CD1c-positive myeloid dendritic cell (primary cell): ENCODE measurements at regions not wholly inside any gene's neighbourhood (a gene's known extent, or its start where the extent isn't known, plus 50 kb on each side); places are given as distances from the start of the nearest gene placed in this dataset.

Source experiments
- DNase-seq: peaks from one replicate; pipeline ENCODE4 v3.0.0-alpha.2; 2016; ENCODE audit errors: extremely low spot score

DNA sequence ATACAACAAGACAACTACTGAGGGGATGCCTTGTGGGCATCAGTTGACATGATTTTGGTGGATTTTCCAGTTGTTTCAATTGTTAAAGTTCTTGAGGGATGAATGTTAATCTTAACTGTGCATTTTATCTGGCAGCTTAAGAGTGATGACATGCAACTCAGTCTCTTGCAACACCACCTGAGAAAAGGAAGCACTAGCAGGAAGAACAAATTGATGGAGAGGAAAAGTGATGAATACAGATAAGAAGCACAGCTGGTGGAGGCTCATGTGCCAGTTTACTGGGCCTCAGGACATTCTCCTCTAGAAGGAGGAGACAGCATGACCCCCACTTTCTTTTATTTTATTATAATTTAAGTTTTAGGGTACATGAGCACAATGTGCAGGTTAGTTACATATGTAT lies 341.3 kb upstream of the RBMY1B start:
- DNase-seq, result no peak

DNA sequence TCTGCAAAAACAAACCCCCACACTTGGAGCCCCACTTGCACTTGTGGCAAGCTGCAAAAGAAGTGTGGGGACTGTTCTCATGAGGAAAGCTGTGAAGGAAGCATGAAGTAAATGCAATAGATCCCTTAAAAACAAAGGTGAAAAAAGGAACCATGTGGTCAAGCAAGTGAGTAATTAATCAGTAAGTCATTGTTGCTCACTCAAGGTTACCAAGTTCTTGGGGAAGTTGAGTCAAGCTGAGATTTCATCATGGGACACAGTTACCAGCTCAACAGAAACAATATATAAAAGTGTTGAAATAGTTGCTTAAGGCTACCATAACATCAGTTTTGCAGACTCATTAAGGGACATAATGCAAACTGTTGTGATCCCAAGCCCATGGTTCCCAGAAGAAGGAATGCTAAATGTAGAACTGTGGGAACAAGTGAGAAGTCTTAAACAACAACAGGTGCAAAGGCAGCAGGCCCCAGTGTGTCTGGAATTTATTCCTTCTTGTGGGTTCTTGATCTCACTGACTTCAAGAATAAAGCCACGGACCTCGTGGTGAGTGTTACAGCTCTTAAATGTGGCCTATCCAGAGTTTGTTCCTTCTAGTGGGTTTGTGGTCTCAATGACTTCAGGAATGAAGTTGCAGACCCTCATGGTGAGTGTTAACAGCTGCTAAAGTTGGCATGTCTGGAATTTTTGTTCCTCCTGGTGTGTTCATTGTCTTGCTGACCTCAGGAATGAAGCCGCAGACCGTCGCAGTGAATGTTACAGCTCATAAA lies 336.3 kb upstream of the RBMY1B start:
- DNase-seq, result peak; percentile 61

DNA sequence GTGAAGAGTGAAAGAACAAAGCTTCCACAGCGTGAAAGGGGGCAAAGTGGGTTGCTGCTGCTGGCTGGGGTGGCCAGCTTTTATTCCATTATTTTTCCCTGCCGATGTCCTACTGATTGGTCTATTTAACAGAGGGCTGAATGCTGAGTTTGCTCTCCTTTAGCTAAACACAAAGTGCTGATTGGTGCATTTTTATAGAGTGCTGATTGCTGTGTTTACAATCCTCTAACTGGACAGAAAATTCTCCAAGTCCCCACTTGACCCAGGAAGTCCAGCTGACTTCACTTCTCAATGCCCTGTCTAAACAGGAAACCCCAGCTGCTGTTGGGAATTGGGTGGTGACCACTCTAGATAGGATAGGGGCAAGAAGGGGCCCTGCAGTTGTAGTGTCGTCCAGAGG lies 335.6 kb upstream of the RBMY1B start:
- no peak for DNase-seq

DNA sequence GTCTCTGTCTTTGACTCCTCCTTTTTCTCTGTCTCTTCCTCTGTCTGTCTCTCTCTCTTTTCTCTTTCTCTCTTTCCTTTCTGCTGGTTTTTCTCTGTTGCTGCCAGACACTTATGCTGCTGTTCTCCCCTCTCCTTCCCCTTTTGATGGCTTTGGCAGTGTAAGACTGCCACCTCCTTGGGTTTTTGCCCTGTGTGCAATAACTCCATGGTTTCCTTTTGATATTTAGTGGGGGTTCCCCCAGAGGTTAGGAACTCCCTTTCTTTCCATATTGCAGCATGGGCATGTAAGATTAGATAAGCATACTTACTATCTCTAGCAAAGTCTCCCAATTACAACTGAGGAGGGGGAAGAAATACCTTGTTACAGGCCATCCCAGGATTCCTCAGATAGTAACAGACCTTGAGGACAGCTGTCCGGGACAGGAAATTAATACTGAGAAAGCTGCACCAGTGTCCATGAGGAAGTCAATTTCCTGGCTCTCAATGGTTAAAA lies 333.8 kb upstream of the RBMY1B start:
- DNase-seq, result no peak

DNA sequence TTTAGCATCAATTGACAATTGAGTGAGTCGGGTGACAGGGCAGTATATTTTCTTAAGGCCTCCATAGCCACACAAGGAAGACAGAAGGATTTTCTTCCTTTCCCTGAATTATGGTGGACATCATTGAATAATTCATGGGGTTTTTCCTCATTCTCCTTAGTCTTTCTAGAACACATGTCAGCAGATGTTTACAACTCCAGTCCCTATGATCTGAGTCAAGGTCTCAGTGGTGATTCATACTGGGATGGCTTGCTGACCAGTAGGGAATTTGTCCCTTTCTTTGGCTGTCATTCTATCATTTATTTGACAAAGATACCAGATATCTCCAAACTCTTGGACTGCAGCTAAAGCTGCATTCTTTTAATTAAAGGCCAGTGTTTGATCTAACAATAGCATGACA lies 332.9 kb upstream of the RBMY1B start:
- no peak for DNase-seq

DNA sequence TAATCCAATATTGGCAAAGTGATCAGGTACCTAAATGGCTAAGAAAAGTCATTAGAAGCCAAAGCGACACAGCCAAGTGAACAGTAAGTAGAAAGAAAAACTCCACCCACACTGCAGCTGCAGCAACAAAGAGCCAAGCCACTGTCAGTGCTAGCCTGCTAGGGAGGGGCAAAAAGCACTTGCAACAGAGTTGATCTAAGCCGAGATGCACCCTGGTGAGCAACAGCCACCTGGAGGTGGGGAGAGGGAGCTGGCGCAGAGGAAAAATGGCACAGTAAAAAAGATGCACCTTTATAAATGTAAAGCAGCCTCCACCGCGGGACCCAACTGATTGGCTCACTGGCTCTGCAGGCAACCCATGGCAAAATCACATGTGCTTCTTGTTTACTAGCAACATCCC lies 330.2 kb upstream of the RBMY1B start:
- DNase-seq, result peak; percentile 6

- DNase-seq, result no peak
Measured at GRCh38 chrY:21184271-21184670, 326.9 kb upstream of the RBMY1B start.

- DNase-seq, result no peak
Measured at GRCh38 chrY:21185419-21186105, 325.6 kb upstream of the RBMY1B start.

- DNase-seq, result peak; percentile 22
Measured at GRCh38 chrY:21192694-21193093, 318.4 kb upstream of the RBMY1B start.

- no peak for DNase-seq
Measured at GRCh38 chrY:21200246-21200645, 310.9 kb upstream of the RBMY1B start.

- no peak for DNase-seq
Measured at GRCh38 chrY:21227849-21228248, 283.3 kb upstream of the RBMY1B start.

DNA sequence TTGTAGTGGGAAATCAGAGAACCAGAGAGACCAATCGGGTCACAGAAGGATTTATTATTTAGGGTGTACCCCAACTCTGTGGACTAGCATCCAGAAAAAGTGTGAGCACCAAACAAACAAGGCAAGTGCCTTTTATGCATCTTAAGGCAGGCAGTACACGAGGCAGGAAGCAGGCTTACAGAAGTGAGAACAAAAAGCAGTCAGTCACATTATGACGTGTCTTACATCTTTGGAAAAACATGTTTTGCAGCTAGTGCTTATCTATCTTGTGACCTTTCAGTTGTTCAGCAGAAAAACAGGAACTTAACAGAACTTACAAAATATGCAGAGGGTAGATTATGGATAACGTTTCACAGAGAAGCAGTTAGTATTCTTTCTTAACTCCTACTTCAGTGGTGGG lies 270.9 kb upstream of the RBMY1B start:
- peak; percentile 80 for DNase-seq

DNA sequence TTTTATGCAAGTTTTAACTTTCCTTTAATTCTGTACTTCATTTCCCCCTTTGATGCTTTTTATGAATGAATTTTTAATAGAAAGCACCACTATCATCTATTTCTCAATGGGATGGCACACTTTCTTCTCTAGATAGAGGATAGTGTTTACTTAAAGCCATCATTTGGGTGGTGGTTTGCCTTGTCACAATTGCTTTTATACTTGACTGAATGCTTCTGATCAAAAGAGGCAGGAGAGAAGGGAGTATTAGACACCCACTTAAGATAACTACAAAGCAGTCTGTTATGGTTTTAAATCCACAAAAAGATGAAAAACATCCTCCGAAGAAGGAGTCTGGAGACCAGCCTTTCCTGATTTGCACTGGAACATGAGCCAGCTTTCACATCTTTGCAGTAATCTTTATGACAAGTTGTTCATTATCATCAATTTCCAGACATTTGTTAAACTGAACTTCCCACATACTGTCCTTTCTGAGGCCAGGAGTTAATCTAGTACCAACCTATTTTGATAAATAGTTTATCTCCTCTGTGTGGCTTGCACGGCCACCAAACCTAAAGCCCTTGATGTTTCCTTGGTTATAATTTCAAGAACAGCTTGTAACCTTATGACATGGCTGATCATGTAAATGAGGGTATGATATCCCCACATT lies 270.4 kb upstream of the RBMY1B start:
- no peak for DNase-seq

DNA sequence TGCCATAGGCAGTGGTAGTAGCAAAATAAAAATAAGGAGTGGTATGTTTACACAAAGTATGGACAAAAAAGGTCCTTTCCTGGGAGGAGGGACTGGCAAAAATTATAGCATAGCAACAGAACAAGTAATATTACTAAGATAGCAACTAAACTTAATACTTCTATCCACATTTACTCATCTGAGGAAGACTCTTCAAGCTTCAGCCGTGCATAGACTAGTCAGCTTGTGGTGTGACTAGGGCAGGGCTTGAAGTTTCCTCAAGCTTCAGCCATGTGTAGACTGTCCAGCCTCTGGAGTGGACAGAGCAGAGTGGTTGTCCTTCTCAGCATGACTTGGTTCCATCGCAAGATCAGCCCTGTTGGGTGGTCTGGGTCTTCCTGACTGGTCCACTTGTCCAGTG lies 268.3 kb upstream of the RBMY1B start:
- DNase-seq, result no peak

DNA sequence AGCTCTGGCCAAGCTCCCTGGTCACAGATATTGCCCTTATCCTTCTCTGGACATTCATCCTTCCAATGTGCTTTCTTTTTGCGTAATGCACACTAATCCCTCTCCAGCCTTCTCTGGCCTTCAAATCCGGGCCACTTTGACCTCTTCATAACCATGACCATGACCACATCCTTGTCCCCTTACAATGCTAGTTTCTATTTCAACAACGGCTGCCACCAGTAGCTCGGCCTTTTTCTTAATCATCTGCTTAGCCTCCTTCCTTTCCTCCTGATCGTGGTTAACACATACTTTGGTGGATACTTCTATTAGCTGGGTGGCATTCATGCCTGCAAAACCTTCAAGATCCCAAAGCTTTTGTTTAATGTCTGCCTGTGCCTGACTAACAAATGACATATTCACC lies 264.4 kb upstream of the RBMY1B start:
- DNase-seq, result no peak

GRCh38 chrY:21248591-21248990 lies 262.5 kb upstream of the RBMY1B start:
- DNase-seq, result no peak

DNA sequence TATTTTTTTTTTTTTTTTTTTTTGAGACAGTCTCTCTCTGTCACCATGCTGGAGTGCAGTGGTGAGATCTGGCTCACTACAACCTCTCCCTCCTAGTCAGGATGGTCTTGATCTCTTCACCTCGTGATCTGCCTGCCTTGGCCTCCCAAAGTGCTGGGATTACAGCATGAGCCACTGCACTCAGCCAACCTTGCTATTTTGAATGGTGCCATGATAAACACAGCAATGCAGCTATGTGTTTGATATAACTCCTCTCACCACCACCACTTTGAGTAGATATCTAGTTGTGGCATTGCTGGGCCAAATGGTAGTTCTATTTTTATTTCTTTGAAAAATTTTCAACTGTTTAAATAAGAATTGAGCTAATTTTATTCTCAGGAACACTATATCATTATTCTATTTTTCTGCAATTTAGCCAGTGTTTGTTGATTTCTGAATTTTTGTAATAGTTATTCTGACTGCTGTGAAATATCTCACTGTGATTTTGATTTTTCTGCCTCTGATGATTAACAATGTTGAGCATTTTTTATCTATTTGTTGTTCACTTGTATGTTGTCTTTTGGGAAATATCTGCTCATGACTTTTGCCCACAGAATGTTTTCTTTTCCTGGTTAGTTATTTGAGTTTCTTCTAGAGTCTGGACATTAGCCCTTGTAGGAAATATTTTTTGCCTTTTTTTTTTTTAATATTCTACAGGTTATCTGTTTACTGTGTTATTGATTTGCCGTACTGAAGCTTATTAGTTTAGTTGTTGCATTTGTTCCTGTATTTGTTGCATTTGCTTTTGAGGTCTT lies 257.5 kb upstream of the RBMY1B start:
- DNase-seq, result no peak

- no peak for DNase-seq
Measured at GRCh38 chrY:21254476-21254875, 256.7 kb upstream of the RBMY1B start.

DNA sequence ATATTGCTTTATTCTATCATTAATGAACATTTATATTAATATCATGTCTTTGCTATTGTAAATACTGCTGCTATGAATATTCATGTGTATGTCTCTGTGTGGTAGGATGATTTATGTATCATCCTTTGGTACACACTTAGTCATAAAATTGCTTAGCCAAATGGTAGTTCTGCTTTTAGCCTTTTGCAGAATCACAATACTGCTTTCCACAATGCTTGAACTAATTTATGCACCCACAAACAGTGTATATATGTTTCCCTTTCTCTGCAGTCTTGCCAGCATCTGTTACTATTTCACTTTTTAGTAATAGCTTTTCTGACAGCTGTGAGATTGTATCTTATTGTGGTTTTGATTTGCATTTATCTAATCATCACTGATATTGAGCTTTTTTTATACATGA lies 254.3 kb upstream of the RBMY1B start:
- peak; percentile 18 for DNase-seq

DNA sequence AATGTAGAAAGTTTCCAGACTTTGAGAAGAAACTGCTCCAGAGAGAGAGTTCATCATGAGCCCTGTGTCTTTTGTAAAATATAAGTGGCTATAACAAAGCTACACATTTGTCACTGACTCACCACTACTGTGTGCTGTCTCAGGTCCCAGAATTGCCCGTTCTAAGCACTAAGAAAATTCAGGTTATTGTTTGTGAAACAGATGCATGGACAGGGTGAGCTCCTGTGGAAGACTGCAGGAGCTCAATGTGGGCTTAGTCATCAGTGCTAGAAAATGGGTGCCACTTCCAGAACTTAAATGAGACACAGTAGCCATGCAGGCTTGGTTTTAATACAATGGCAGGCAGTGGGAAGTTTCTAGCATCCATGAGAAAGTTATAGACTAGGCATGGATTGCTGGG lies 251.4 kb upstream of the RBMY1B start:
- DNase-seq, result no peak

DNA sequence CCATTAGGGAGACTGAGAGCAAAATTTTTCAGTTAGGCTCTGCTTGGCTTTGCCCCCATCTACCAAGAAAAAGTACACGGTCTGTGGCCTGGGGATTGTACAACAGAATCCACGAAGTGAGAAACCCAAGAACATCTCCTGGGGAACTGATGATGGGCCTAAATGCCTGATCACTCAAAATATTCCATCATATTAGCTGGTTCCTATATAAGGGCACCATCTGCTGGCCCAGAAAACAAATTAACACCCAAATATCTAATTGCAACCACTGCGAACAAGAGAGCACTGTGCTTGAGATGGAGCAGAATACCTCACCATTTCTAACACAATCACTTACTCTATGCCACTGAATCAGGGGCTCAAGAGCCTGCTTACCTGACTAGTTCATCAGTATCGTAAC lies 250.8 kb upstream of the RBMY1B start:
- peak; percentile 30 for DNase-seq

GRCh38 chrY:21261158-21261557 lies 250.0 kb upstream of the RBMY1B start:
- DNase-seq, result no peak
